Nephron (organoid): ENCODE measurements at regions not wholly inside any gene's neighbourhood (a gene's known extent, or its start where the extent isn't known, plus 50 kb on each side); places are given as distances from the start of the nearest gene placed in this dataset.
"Not testable (repeated sequence)": the region's sequence is repeated elsewhere in the genome, so short reads cannot be mapped to it uniquely, and the experiment has no call there.

Experiments
- H3K27ac Mint-ChIP-seq, 3 experiments: 2 replicates each; pipeline ENCODE4 v1.8.0; 2020; ENCODE audit warnings: mixed read lengths in 3 of 3, mild to moderate bottlenecking in 2 of 3, moderate library complexity in 1 of 3
- H3K27me3 Mint-ChIP-seq: 2 replicates; pipeline ENCODE4 v1.8.0; 2021; ENCODE audit warnings: low read depth, mild to moderate bottlenecking, moderate library complexity, mixed read lengths
- H3K36me3 Mint-ChIP-seq: 2 replicates; pipeline ENCODE4 v1.8.0; 2020; ENCODE audit warnings: low read depth, mixed read lengths
- H3K4me1 Mint-ChIP-seq: 2 replicates; pipeline ENCODE4 v1.8.0; 2020; ENCODE audit warnings: mixed read lengths
- H3K4me3 Mint-ChIP-seq, 3 experiments: 2 replicates each; pipeline ENCODE4 v1.8.0; 2020; ENCODE audit warnings: mild to moderate bottlenecking in 3 of 3, mixed read lengths in 3 of 3, moderate library complexity in 2 of 3
- H3K9me3 Mint-ChIP-seq: 2 replicates; pipeline ENCODE4 v1.8.0; 2020; ENCODE audit warnings: mixed read lengths
- CTCF ChIP-seq, 3 experiments: fragments of 200-600 bp; sonication (generic); IDR thresholded peaks; one replicate each; pipeline ENCODE4 v1.5.0; 2021; ENCODE audit warnings: antibody characterized with exemption in 3 of 3; ENCODE audit not compliant: unreplicated experiment in 3 of 3

GRCh38 chr2:64250063-64250462 lies 105.8 kb upstream of the PELI1 start:
- Mint-ChIP-seq H3K36me3 (peaks cover 5% of the 10 kb centered on the region), H3K27ac (no peak overlapping the region), H3K9me3 (no peaks in the 10 kb centered on the region)

GRCh38 chr2:64250751-64251423 lies 106.7 kb upstream of the PELI1 start:
- peaks cover 49% of the 10 kb centered on the region for H3K27me3 Mint-ChIP-seq
- H3K4me1 Mint-ChIP-seq: peaks cover 11% of the 10 kb centered on the region
- no peaks in the 10 kb centered on the region for H3K9me3 Mint-ChIP-seq
- H3K27ac Mint-ChIP-seq: no peak overlapping the region
- H3K4me3 Mint-ChIP-seq: no peak overlapping the region
- peaks cover 8% of the 10 kb centered on the region for H3K36me3 Mint-ChIP-seq
- no peak for TF ChIP-seq CTCF (IDR thresholded peaks at IDR 0.05; ENCODE audit: unreplicated experiment in 3 of 3)

More at GRCh38 chr2:64250063-64250462, 105.8 kb upstream of the PELI1 start:
- no peak for TF ChIP-seq CTCF (IDR thresholded peaks at IDR 0.05; ENCODE audit: unreplicated experiment in 3 of 3)
- H3K4me1 Mint-ChIP-seq: peaks cover 11% of the 10 kb centered on the region
- no peak overlapping the region for H3K4me3 Mint-ChIP-seq
- H3K27me3 Mint-ChIP-seq: peaks cover 42% of the 10 kb centered on the region

- Mint-ChIP-seq H3K4me1 (peaks cover 11% of the 10 kb centered on the region), H3K27me3 (peaks cover 57% of the 10 kb centered on the region), H3K4me3 (no peak overlapping the region), H3K36me3 (peaks cover 8% of the 10 kb centered on the region), H3K27ac (no peak overlapping the region), H3K9me3 (no peaks in the 10 kb centered on the region)
- no peak for TF ChIP-seq CTCF (IDR thresholded peaks at IDR 0.05; ENCODE audit: unreplicated experiment in 3 of 3)
Measured at GRCh38 chr2:64251497-64252250, 107.5 kb upstream of the PELI1 start.

GRCh38 chr2:64252251-64252978 lies 108.2 kb upstream of the PELI1 start:
- H3K36me3 Mint-ChIP-seq, H3K27ac Mint-ChIP-seq, H3K4me3 Mint-ChIP-seq, H3K9me3 Mint-ChIP-seq: not testable (repeated sequence)
- H3K4me1 Mint-ChIP-seq: peaks cover 11% of the 10 kb centered on the region
- peaks cover 57% of the 10 kb centered on the region for H3K27me3 Mint-ChIP-seq

GRCh38 chr2:64253421-64253820 lies 109.2 kb upstream of the PELI1 start:
- not testable (repeated sequence) for H3K36me3 Mint-ChIP-seq, H3K9me3 Mint-ChIP-seq, H3K27ac Mint-ChIP-seq, H3K4me3 Mint-ChIP-seq
- Mint-ChIP-seq H3K27me3 (peaks cover 57% of the 10 kb centered on the region), H3K4me1 (peaks cover 16% of the 10 kb centered on the region)

GRCh38 chr2:64258566-64258965 lies 114.3 kb upstream of the PELI1 start:
- peaks cover 38% of the 10 kb centered on the region for H3K4me1 Mint-ChIP-seq
- peaks cover 3% of the 10 kb centered on the region for H3K36me3 Mint-ChIP-seq
- H3K4me3 Mint-ChIP-seq: no peak overlapping the region
- TF ChIP-seq CTCF (IDR thresholded peaks at IDR 0.05; ENCODE audit: unreplicated experiment in 3 of 3): no peak
- peak overlapping the region; percentile 75 to 87 (median 84) for H3K27ac Mint-ChIP-seq
- no peaks in the 10 kb centered on the region for H3K9me3 Mint-ChIP-seq
- H3K27me3 Mint-ChIP-seq: peaks cover 27% of the 10 kb centered on the region
